Stomach (tissue), 8 donors: ENCODE measurements at regions not wholly inside any gene's neighbourhood (a gene's known extent, or its start where the extent isn't known, plus 50 kb on each side); places are given as distances from the start of the nearest gene placed in this dataset.

ENCODE experiments used
- DNase-seq, 2 donors: peaks; one replicate each; pipeline versions ENCODE4 v3.0.0 to v3.0.0-alpha.2; 2013 to 2019
- H3K27ac ChIP-seq, 5 donors: fragments of 200-600 bp in 4 of 5; sonication (generic) in 4 of 5; one replicate each; pipeline ENCODE4 v1.5.1; 2013 to 2019; ENCODE audit warnings: mild to moderate bottlenecking in 1 of 5, moderate library complexity in 1 of 5
- H3K27me3 ChIP-seq, 3 donors: fragments of 200-600 bp; sonication (generic); one replicate each; pipeline ENCODE4 v1.5.1; 2017 to 2019; ENCODE audit warnings: mixed run types in 1 of 3
- H3K36me3 ChIP-seq, 4 donors: fragments of 200-600 bp; sonication (generic); 1 replicate in 3 of 4; 2 replicates in 1 of 4; pipeline ENCODE4 v1.5.1; 2016 to 2019
- H3K4me1 ChIP-seq, 4 donors: fragments of 200-600 bp; sonication (generic); one replicate each; pipeline ENCODE4 v1.5.1; 2016 to 2019
- H3K4me3 ChIP-seq, 4 donors: fragments of 200-600 bp; sonication (generic) in 3 of 4; one replicate each; pipeline ENCODE4 v1.5.1; 2016 to 2019; ENCODE audit warnings: mild to moderate bottlenecking in 1 of 4
- H3K9me3 ChIP-seq, 4 donors: fragments of 200-600 bp; sonication (generic); one replicate each; pipeline ENCODE4 v1.5.1; 2016 to 2019
- EP300 ChIP-seq: sonication (generic); formaldehyde crosslinking; IDR thresholded peaks from one replicate; pipeline ENCODE4 v1.6.1; 2017; ENCODE audit warnings: antibody characterized with exemption
- POLR2A ChIP-seq, 4 donors: fragments of 450-650 bp; IDR thresholded peaks; one replicate each; pipeline ENCODE4 v1.6.1; 2016; ENCODE audit warnings: antibody characterized with exemption in 4 of 4, control low read depth in 2 of 4, mild to moderate bottlenecking in 1 of 4, moderate library complexity in 1 of 4
- POLR2AphosphoS5 ChIP-seq, 3 donors: sonication (generic); formaldehyde crosslinking; IDR thresholded peaks; one replicate each; pipeline ENCODE4 v1.6.1; 2016; ENCODE audit warnings: antibody characterized with exemption in 3 of 3
- WGBS, 5 donors: extraction: QIAGEN DNeasy Blood & Tissue Kit in 3 of 5; methylation state at CpG; one replicate each; pipeline versions ENCODE4 v1.1.5 to v1.1.7; 2013 to 2018; 5-methylcytosine and 5-hydroxymethylcytosine counted together
- intact Hi-C: fragments of 100-400 bp; cut with DNase I; formaldehyde crosslinking; loops from one replicate; pipeline ENCODE4 v1.15.1; 2023; ENCODE audit warnings: low total_unique reads
- TF ChIP-seq, protein P1 (sequence below), 7 experiments: fragments of 450-650 bp in 4 of 7; fragments of 200-600 bp in 3 of 7; sonication (generic) in 3 of 7; IDR thresholded peaks; one replicate each; pipeline ENCODE4 v1.5.1; 2016 to 2019; ENCODE audit warnings: antibody characterized with exemption in 7 of 7, control low read depth in 2 of 7, mild to moderate bottlenecking in 1 of 7
- donor health status: healthy with polysubstance abuse.
- donor health status: Bipolar disorder and iron deficiency.
- donor health status: healthy.

DNA sequence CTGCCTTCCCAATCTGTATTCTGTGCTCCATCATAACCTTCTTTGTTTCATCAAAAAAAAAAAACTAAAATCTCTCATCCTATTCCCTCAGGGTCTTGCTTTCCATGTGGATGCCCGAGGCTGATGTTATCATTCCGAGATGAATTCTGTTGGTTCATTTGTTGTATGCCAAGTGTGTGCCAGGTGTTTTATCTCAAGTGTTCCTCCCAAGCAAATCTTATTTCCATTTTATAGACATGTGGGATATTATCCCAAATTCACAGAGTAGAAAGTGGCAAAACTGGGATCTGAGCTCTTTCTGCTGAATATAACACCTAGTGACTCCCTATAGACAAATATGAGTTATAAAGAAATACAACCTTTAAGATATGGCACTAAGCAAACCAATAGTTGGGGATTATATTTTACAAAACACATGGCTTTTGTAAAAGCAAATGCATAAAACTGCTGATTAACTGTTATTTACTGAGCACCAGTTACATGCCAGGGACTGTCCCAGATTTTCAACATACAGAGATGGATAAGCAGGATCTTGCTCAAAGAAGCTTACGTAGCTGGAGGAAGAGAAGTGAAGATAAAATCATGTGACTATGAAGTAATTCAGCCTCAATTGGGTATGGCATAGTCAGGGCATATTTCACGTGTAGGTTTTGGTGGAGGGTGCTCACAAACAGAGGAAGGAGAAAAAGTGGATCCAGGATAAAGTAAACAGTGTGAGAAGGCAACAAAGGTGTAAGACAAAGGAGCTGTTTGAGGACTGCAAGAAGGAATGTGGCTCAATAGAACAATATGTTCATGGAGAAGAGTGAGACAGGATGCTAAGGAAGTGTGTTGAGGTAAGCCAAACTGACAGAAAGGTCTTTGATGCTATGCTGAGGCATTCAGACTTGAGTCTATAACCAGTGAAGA is 143.3 kb upstream of the ADAMTSL1 start:
- Histone ChIP-seq H3K27me3 (no peaks in the 10 kb centered on the region), H3K27ac (no peak overlapping the region), H3K4me1 (peaks cover 0 to 21% (median 10%) of the 10 kb centered on the region in 4 donors), H3K9me3 (no peaks in the 10 kb centered on the region), H3K4me3 (no peak overlapping the region), H3K36me3 (no peaks in the 10 kb centered on the region)
- TF ChIP-seq POLR2A (IDR thresholded peaks at IDR 0.05) (no peak), EP300 (no peak), POLR2AphosphoS5 (IDR thresholded peaks at IDR 0.05) (no peak)
- TF ChIP-seq, protein P1, sequence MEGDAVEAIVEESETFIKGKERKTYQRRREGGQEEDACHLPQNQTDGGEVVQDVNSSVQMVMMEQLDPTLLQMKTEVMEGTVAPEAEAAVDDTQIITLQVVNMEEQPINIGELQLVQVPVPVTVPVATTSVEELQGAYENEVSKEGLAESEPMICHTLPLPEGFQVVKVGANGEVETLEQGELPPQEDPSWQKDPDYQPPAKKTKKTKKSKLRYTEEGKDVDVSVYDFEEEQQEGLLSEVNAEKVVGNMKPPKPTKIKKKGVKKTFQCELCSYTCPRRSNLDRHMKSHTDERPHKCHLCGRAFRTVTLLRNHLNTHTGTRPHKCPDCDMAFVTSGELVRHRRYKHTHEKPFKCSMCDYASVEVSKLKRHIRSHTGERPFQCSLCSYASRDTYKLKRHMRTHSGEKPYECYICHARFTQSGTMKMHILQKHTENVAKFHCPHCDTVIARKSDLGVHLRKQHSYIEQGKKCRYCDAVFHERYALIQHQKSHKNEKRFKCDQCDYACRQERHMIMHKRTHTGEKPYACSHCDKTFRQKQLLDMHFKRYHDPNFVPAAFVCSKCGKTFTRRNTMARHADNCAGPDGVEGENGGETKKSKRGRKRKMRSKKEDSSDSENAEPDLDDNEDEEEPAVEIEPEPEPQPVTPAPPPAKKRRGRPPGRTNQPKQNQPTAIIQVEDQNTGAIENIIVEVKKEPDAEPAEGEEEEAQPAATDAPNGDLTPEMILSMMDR (IDR thresholded peaks at IDR 0.05), result no peak
- intact Hi-C loops, result no loop called here
- no peak for DNase-seq
- WGBS, 5 donors, result 42 to 69% (median 60%) methylated on average over 4 of the region's 4 CpGs

DNA sequence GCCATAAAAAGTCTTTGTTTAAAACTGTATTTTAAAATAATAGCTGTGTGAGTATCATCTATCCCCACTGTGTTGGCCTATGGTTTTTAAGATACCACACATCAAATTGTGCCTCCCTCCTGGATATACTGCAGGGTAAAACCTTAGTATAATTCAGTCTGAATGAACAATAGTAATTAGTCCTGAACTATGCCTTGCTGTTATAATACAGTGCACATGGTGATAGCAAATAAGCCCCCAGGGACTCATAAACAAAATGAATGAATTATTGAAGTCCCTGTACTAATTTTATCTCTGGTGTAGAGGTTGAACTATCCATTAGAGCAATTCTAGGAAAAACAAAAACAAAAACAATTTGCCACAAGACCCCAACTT is 142.7 kb upstream of the ADAMTSL1 start:
- H3K27ac ChIP-seq, result no peak overlapping the region
- H3K36me3 ChIP-seq, result no peaks in the 10 kb centered on the region
- no peak overlapping the region for H3K4me3 ChIP-seq
- H3K4me1 ChIP-seq, result peaks cover 0 to 21% (median 10%) of the 10 kb centered on the region in 4 donors
- TF ChIP-seq POLR2A (IDR thresholded peaks at IDR 0.05), result no peak
- TF ChIP-seq POLR2AphosphoS5 (IDR thresholded peaks at IDR 0.05), result no peak
- TF ChIP-seq, protein P1 (IDR thresholded peaks at IDR 0.05), result no peak
- TF ChIP-seq EP300, result no peak
- H3K27me3 ChIP-seq, result no peaks in the 10 kb centered on the region
- intact Hi-C loops, result no loop called here
- H3K9me3 ChIP-seq, result no peaks in the 10 kb centered on the region
- no peak for DNase-seq

DNA sequence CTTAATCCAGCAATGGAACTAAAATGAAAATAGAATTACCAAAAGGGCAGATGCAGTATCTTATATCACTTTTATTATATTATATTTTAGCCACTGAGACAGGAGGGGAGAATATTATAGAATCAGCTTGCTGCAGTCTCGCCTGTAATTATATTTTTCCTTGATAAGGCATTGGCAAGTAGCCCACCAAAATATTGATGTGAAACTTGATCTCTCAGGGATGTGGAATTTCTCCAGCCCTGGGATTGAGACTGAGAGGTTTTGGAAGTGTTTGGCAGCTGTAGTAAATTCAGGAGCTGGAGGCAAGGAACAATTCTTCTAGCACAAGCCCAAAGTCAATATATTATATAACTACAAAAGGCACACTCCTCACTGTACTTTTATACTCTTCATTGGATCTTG is 142.1 kb upstream of the ADAMTSL1 start:
- 7 to 28% (median 16%) methylated on average over 1 of the region's 1 CpG for WGBS, 5 donors
- Histone ChIP-seq H3K27ac (no peak overlapping the region), H3K9me3 (no peaks in the 10 kb centered on the region), H3K4me1 (peaks cover 0 to 21% (median 10%) of the 10 kb centered on the region in 4 donors), H3K36me3 (no peaks in the 10 kb centered on the region), H3K27me3 (no peaks in the 10 kb centered on the region), H3K4me3 (no peak overlapping the region)
- intact Hi-C loops, result no loop called here
- peak in 1 of 2 donors; percentile 55 for DNase-seq
- TF ChIP-seq POLR2A (IDR thresholded peaks at IDR 0.05) (no peak), POLR2AphosphoS5 (IDR thresholded peaks at IDR 0.05) (no peak), EP300 (no peak)
- TF ChIP-seq, protein P1 (IDR thresholded peaks at IDR 0.05), result no peak

DNA sequence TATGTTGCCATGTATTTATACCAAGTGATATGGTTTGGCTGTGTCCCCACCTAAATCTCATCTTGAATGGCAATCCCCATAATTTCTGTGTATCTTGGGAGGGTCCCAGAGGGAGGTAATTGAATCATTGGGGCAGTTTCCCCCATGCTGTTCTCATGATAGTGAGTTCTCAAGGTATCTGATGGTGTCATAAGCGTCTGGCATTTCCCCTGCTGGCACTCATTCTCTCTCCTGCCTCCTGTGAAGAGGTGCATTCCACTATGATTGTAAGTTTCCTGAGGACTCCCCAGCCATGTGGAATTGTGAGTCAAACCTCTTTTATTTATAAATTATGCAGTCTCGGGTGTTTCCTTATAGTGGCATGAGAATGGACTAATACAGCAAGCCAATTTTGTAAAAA is 140.8 kb upstream of the ADAMTSL1 start:
- no peak for DNase-seq
- no peaks in the 10 kb centered on the region for H3K9me3 ChIP-seq
- H3K36me3 ChIP-seq, result no peaks in the 10 kb centered on the region
- 71 to 81% (median 78%) methylated on average over 2 of the region's 2 CpGs for WGBS, 5 donors
- TF ChIP-seq EP300 (no peak), POLR2AphosphoS5 (IDR thresholded peaks at IDR 0.05) (no peak), POLR2A (IDR thresholded peaks at IDR 0.05) (no peak)
- TF ChIP-seq, protein P1 (IDR thresholded peaks at IDR 0.05), result no peak
- intact Hi-C loops, result no loop called here
- H3K27me3 ChIP-seq, result no peaks in the 10 kb centered on the region
- H3K27ac ChIP-seq, result no peak overlapping the region
- peaks cover 0 to 21% (median 10%) of the 10 kb centered on the region in 4 donors for H3K4me1 ChIP-seq
- no peak overlapping the region for H3K4me3 ChIP-seq
